ENCODE measurements at regions not wholly inside any gene's neighbourhood (a gene's known extent, or its start where the extent isn't known, plus 50 kb on each side); places are given as distances from the start of the nearest gene placed in this dataset.

DNA sequence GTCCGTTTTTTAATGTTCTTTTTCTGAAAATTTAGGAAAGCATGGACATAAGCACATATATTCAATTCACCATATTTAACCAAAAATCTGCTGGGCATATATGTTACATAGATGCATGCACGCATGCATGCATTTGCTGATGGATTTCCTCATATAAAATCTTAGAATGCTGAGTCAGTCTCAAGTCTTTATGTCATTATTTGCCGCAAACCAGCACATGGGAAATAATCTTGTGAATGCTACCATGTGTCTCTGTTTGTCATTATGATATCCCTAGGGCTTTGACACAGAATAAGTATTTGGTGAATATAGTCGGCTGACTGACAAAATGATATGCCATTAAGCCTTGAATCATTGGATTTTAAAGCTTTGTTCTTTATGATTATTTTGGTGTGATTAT, 776.5 kb downstream of the KCNT2 start:
- H3K4me3 ChIP-seq (ENCODE audit: low read length in 3 of 3) = no peak overlapping the region

DNA sequence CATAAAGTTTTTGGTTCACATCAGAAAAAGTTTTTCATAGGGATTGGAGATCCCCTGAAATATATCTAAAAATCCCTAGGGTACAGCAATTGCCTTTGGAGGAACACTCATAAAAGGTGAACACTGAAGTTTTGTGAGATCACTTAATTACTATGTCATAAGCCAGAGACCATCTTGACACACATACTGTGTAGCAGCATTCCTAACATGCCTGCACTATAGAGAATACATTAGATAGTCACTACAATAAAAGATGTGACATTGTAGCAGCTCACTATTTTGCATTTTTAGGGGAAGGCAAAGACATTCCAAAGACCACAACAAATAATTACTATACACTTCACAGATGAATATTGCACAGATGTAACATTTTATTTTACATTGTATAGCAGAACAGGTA, 779.9 kb downstream of the KCNT2 start:
- H3K36me3 ChIP-seq (ENCODE audit: control insufficient read depth in 2 of 3, insufficient read depth in 3 of 3, low read length in 3 of 3) = no peaks in the 10 kb centered on the region
- no peak overlapping the region for H3K9ac ChIP-seq (ENCODE audit: low read length in 3 of 3)
- TF ChIP-seq, protein P1, sequence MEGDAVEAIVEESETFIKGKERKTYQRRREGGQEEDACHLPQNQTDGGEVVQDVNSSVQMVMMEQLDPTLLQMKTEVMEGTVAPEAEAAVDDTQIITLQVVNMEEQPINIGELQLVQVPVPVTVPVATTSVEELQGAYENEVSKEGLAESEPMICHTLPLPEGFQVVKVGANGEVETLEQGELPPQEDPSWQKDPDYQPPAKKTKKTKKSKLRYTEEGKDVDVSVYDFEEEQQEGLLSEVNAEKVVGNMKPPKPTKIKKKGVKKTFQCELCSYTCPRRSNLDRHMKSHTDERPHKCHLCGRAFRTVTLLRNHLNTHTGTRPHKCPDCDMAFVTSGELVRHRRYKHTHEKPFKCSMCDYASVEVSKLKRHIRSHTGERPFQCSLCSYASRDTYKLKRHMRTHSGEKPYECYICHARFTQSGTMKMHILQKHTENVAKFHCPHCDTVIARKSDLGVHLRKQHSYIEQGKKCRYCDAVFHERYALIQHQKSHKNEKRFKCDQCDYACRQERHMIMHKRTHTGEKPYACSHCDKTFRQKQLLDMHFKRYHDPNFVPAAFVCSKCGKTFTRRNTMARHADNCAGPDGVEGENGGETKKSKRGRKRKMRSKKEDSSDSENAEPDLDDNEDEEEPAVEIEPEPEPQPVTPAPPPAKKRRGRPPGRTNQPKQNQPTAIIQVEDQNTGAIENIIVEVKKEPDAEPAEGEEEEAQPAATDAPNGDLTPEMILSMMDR (IDR thresholded peaks at IDR 0.05; ENCODE audit: borderline replicate concordance, extremely low read depth, insufficient read depth) = no peak
- no peak overlapping the region for H3K27ac ChIP-seq (ENCODE audit: low read depth in 2 of 2, low read length in 2 of 2)
- DNase-seq (no peak), FAIRE-seq (no peak)
- intact Hi-C loops (cut with DNase I) = no loop called here
- H3K9me3 ChIP-seq (ENCODE audit: control insufficient read depth in 2 of 3, insufficient read depth in 1 of 3, low read length in 3 of 3) = no peaks in the 10 kb centered on the region
- H3K4me1 ChIP-seq (ENCODE audit: control insufficient read depth in 2 of 3, insufficient read depth in 2 of 3, low read depth in 1 of 3, low read length in 3 of 3) = no peaks in the 10 kb centered on the region
- H3K4me3 ChIP-seq (ENCODE audit: low read length in 3 of 3) = no peak overlapping the region
- H3K27me3 ChIP-seq (ENCODE audit: control insufficient read depth, insufficient read depth, low read length) = no peaks in the 10 kb centered on the region

More for the DNA sequence above, 776.5 kb downstream of the KCNT2 start:
- H3K27me3 ChIP-seq (ENCODE audit: control insufficient read depth, insufficient read depth, low read length) = no peaks in the 10 kb centered on the region
- TF ChIP-seq, protein P1 (IDR thresholded peaks at IDR 0.05; ENCODE audit: borderline replicate concordance, extremely low read depth, insufficient read depth) = no peak
- H3K9ac ChIP-seq (ENCODE audit: low read length in 3 of 3) = no peak overlapping the region
- H3K9me3 ChIP-seq (ENCODE audit: control insufficient read depth in 2 of 3, insufficient read depth in 1 of 3, low read length in 3 of 3) = no peaks in the 10 kb centered on the region
- no peak overlapping the region for H3K27ac ChIP-seq (ENCODE audit: low read depth in 2 of 2, low read length in 2 of 2)
- FAIRE-seq = no peak
- no peaks in the 10 kb centered on the region for H3K36me3 ChIP-seq (ENCODE audit: control insufficient read depth in 2 of 3, insufficient read depth in 3 of 3, low read length in 3 of 3)
- no peaks in the 10 kb centered on the region for H3K4me1 ChIP-seq (ENCODE audit: control insufficient read depth in 2 of 3, insufficient read depth in 2 of 3, low read depth in 1 of 3, low read length in 3 of 3)
- DNase-seq = no peak
- intact Hi-C loops (cut with DNase I) = no loop called here

DNA sequence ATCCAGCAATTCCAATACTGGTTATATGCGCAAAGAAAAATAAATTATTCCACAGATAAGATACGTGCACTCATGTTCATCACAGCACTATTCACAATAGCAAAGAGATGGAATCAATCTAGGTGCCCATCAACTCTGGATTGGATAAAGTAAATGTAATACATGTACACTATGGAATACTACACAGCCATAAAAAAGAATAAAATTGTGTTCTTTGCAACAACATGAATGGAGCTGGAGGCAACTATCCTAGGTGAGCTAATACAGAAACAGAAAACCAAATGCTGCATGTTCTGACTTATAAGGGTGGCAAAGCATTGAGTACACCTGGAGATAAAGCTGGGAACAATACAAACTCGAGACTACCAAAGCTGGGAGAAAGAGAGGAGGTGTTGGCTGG, 787.3 kb downstream of the KCNT2 start:
- intact Hi-C loops (cut with DNase I) = no loop called here
- TF ChIP-seq, protein P1 (IDR thresholded peaks at IDR 0.05; ENCODE audit: borderline replicate concordance, extremely low read depth, insufficient read depth) = no peak
- FAIRE-seq = no peak
- H3K4me1 ChIP-seq (ENCODE audit: control insufficient read depth in 2 of 3, insufficient read depth in 2 of 3, low read depth in 1 of 3, low read length in 3 of 3) = no peaks in the 10 kb centered on the region
- H3K36me3 ChIP-seq (ENCODE audit: control insufficient read depth in 2 of 3, insufficient read depth in 3 of 3, low read length in 3 of 3) = no peaks in the 10 kb centered on the region
- no peak overlapping the region for H3K9ac ChIP-seq (ENCODE audit: low read length in 3 of 3)
- peaks cover 0 to 3% (median 0%) of the 10 kb centered on the region in 3 donors for H3K9me3 ChIP-seq (ENCODE audit: control insufficient read depth in 2 of 3, insufficient read depth in 1 of 3, low read length in 3 of 3)
- no peak overlapping the region for H3K4me3 ChIP-seq (ENCODE audit: low read length in 3 of 3)
- no peak for DNase-seq
- H3K27me3 ChIP-seq (ENCODE audit: control insufficient read depth, insufficient read depth, low read length) = no peaks in the 10 kb centered on the region
- H3K27ac ChIP-seq (ENCODE audit: low read depth in 2 of 2, low read length in 2 of 2) = no peak overlapping the region

DNA sequence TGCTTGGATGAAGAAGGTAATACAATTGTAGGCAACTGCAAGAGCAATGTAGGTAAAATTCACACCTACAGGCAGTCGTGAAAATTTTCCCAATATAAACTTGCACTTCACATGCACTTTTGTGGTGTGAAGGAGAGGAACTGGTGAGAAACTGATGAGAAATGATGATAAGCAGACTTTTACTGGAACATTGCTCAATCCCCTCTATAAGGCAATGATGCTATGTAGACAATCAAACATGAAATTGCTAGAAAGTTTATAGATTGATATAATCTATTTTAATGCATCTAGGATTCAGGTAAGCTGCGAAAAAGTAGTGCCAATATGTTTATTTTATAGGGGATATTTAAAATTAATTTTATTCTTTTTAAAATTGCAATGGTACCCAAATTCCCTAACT, 802.2 kb downstream of the KCNT2 start:
- no peaks in the 10 kb centered on the region for H3K36me3 ChIP-seq (ENCODE audit: control insufficient read depth in 2 of 3, insufficient read depth in 3 of 3, low read length in 3 of 3)
- H3K27ac ChIP-seq (ENCODE audit: low read depth in 2 of 2, low read length in 2 of 2) = no peak overlapping the region
- H3K9ac ChIP-seq (ENCODE audit: low read length in 3 of 3) = no peak overlapping the region
- H3K27me3 ChIP-seq (ENCODE audit: control insufficient read depth, insufficient read depth, low read length) = no peaks in the 10 kb centered on the region
- no peak overlapping the region for H3K4me3 ChIP-seq (ENCODE audit: low read length in 3 of 3)
- TF ChIP-seq, protein P1 (IDR thresholded peaks at IDR 0.05; ENCODE audit: borderline replicate concordance, extremely low read depth, insufficient read depth) = no peak
- intact Hi-C loops (cut with DNase I) = no loop called here
- no peaks in the 10 kb centered on the region for H3K4me1 ChIP-seq (ENCODE audit: control insufficient read depth in 2 of 3, insufficient read depth in 2 of 3, low read depth in 1 of 3, low read length in 3 of 3)
- no peaks in the 10 kb centered on the region for H3K9me3 ChIP-seq (ENCODE audit: control insufficient read depth in 2 of 3, insufficient read depth in 1 of 3, low read length in 3 of 3)
- FAIRE-seq (no peak), DNase-seq (no peak)

All from kidney (tissue), 13 donors.